OCI-LY7 (cell line): ENCODE measurements at regions not wholly inside any gene's neighbourhood (a gene's known extent, or its start where the extent isn't known, plus 50 kb on each side); places are given as distances from the start of the nearest gene placed in this dataset.

Source experiments
- EZH2phosphoT487 ChIP-seq: fragments of 200-600 bp; sonication (generic); IDR thresholded peaks from 2 replicates; pipeline ENCODE4 v1.6.1; 2018; ENCODE audit warnings: low read depth, borderline replicate concordance, mild to moderate bottlenecking, mixed run types, antibody characterized with exemption, low read length, moderate library complexity, mixed read lengths
- TF ChIP-seq, protein P1 (sequence below): fragments of 200-600 bp; sonication (generic); conservative IDR thresholded peaks from 2 replicates; pipeline ENCODE4 v1.5.1; 2014; ENCODE audit warnings: mild to moderate bottlenecking, antibody characterized with exemption, low read length, moderate library complexity, mixed read lengths

DNA sequence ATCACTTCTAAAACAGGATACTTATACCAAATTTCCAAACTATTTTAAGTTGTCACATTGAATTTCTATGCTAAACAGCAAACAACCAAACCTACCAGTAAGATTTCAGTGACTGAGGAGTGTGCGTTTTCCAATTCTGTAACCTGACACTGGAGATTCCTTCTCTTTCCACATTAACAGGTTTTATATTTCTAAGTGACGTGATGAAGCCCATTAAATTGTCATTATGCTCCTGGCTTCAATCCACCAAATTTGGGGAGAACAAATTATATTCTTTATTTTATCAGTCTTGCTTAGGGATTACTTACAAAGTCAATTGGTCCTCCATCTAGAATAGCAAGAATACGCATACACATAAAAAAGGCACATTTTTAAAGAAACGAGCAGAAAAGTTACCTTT is 764.8 kb upstream of the NR2F2 start:
- TF ChIP-seq, protein P1, sequence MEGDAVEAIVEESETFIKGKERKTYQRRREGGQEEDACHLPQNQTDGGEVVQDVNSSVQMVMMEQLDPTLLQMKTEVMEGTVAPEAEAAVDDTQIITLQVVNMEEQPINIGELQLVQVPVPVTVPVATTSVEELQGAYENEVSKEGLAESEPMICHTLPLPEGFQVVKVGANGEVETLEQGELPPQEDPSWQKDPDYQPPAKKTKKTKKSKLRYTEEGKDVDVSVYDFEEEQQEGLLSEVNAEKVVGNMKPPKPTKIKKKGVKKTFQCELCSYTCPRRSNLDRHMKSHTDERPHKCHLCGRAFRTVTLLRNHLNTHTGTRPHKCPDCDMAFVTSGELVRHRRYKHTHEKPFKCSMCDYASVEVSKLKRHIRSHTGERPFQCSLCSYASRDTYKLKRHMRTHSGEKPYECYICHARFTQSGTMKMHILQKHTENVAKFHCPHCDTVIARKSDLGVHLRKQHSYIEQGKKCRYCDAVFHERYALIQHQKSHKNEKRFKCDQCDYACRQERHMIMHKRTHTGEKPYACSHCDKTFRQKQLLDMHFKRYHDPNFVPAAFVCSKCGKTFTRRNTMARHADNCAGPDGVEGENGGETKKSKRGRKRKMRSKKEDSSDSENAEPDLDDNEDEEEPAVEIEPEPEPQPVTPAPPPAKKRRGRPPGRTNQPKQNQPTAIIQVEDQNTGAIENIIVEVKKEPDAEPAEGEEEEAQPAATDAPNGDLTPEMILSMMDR, result no peak
- no peak for TF ChIP-seq EZH2phosphoT487
